Natural killer cell treated with Interleukin-12 subunit alpha and Interleukin-12 subunit beta and Interleukin-15 and Interleukin-18, amount 100 ng/mL, for 72 hours (primary cell): ENCODE measurements at regions not wholly inside any gene's neighbourhood (a gene's known extent, or its start where the extent isn't known, plus 50 kb on each side); places are given as distances from the start of the nearest gene placed in this dataset.

Experiments
- ATAC-seq, 2 donors: fragments of 150-1000 bp; cut with Tn5 transposase in 1 of 2; sonication (Bioruptor Pico), chemical (Tn5 transposase) in 1 of 2; 2 replicates each; pipeline ENCODE4 v1.10.0; 2021
- DNase-seq: peaks from one replicate; pipeline ENCODE4 v3.0.0; 2022; ENCODE audit warnings: low spot score
- H3K27ac Mint-ChIP-seq, 2 donors: 1 replicate in 1 of 2; 2 replicates in 1 of 2; pipeline ENCODE4 v1.8.0; 2022; ENCODE audit warnings: mixed read lengths in 2 of 2, mild to moderate bottlenecking in 1 of 2, moderate library complexity in 1 of 2
- H3K27me3 Mint-ChIP-seq, 2 donors: 1 replicate in 1 of 2; 2 replicates in 1 of 2; pipeline ENCODE4 v1.8.0; 2022; ENCODE audit warnings: mixed read lengths in 2 of 2
- H3K36me3 Mint-ChIP-seq: one replicate; pipeline ENCODE4 v1.8.0; 2022; ENCODE audit warnings: mixed read lengths
- H3K4me1 Mint-ChIP-seq, 2 donors: 1 replicate in 1 of 2; 2 replicates in 1 of 2; pipeline ENCODE4 v1.8.0; 2022; ENCODE audit warnings: low read depth in 2 of 2, mixed read lengths in 2 of 2, mild to moderate bottlenecking in 1 of 2
- H3K4me3 Mint-ChIP-seq: one replicate; pipeline ENCODE4 v1.8.0; 2022; ENCODE audit warnings: mixed read lengths
- H3K9me3 Mint-ChIP-seq: 2 replicates; pipeline ENCODE4 v1.8.0; 2022; ENCODE audit warnings: mixed read lengths

- DNase-seq (peak; percentile 48), ATAC-seq (no peak)
- Mint-ChIP-seq H3K9me3 (no peaks in the 10 kb centered on the region), H3K4me3 (no peak overlapping the region), H3K27me3 (peaks cover 5 to 6% of the 10 kb centered on the region in 2 donors), H3K4me1 (no peaks in the 10 kb centered on the region), H3K36me3 (no peaks in the 10 kb centered on the region), H3K27ac (no peak overlapping the region)
Measured at GRCh38 chr2:239811806-239812560, 213.2 kb downstream of the NDUFA10 start.

GRCh38 chr2:239811111-239811781 is 213.9 kb downstream of the NDUFA10 start:
- ATAC-seq, result no peak
- Mint-ChIP-seq H3K9me3 (no peaks in the 10 kb centered on the region), H3K27me3 (peaks cover 3 to 6% of the 10 kb centered on the region in 2 donors), H3K4me1 (no peaks in the 10 kb centered on the region), H3K27ac (no peak overlapping the region), H3K4me3 (no peak overlapping the region), H3K36me3 (no peaks in the 10 kb centered on the region)
- peak; percentile 41 for DNase-seq

GRCh38 chr2:239809391-239809790 is 215.8 kb downstream of the NDUFA10 start:
- no peaks in the 10 kb centered on the region for H3K36me3 Mint-ChIP-seq
- no peak overlapping the region for H3K4me3 Mint-ChIP-seq
- H3K9me3 Mint-ChIP-seq, result no peaks in the 10 kb centered on the region
- ATAC-seq, result peak in 1 of 2 donors; percentile 20
- H3K4me1 Mint-ChIP-seq, result no peaks in the 10 kb centered on the region
- no peak overlapping the region for H3K27ac Mint-ChIP-seq
- peak; percentile 18 for DNase-seq
- H3K27me3 Mint-ChIP-seq, result no peaks in the 10 kb centered on the region

- Mint-ChIP-seq H3K4me3 (no peak overlapping the region), H3K4me1 (no peaks in the 10 kb centered on the region), H3K9me3 (no peaks in the 10 kb centered on the region), H3K27ac (no peak overlapping the region), H3K27me3 (peaks cover 3 to 7% of the 10 kb centered on the region in 2 donors), H3K36me3 (no peaks in the 10 kb centered on the region)
- no peak for ATAC-seq
- peak; percentile 22 for DNase-seq
Measured at GRCh38 chr2:239807568-239807967, 217.6 kb downstream of the NDUFA10 start.

GRCh38 chr2:239806758-239807434 is 218.2 kb downstream of the NDUFA10 start:
- H3K27ac Mint-ChIP-seq, result no peak overlapping the region
- DNase-seq, result peak; percentile 46
- peaks cover 3 to 7% of the 10 kb centered on the region in 2 donors for H3K27me3 Mint-ChIP-seq
- H3K36me3 Mint-ChIP-seq, result no peaks in the 10 kb centered on the region
- H3K4me3 Mint-ChIP-seq, result no peak overlapping the region
- peak; percentile 26 to 34 for ATAC-seq
- H3K9me3 Mint-ChIP-seq, result no peaks in the 10 kb centered on the region
- no peaks in the 10 kb centered on the region for H3K4me1 Mint-ChIP-seq

GRCh38 chr2:239806276-239806675 is 218.9 kb downstream of the NDUFA10 start:
- Mint-ChIP-seq H3K36me3 (no peaks in the 10 kb centered on the region), H3K4me1 (no peaks in the 10 kb centered on the region), H3K4me3 (no peak overlapping the region), H3K27ac (no peak overlapping the region), H3K27me3 (peaks cover 3 to 7% of the 10 kb centered on the region in 2 donors), H3K9me3 (no peaks in the 10 kb centered on the region)
- no peak for ATAC-seq
- DNase-seq, result no peak

- H3K27ac Mint-ChIP-seq, result no peak overlapping the region
- DNase-seq, result no peak
- no peaks in the 10 kb centered on the region for H3K9me3 Mint-ChIP-seq
Measured at GRCh38 chr2:239805414-239805813, 219.7 kb downstream of the NDUFA10 start.

GRCh38 chr2:239805043-239805329 is 220.2 kb downstream of the NDUFA10 start:
- Mint-ChIP-seq H3K36me3 (no peaks in the 10 kb centered on the region), H3K27ac (no peak overlapping the region), H3K4me3 (no peak overlapping the region), H3K4me1 (no peaks in the 10 kb centered on the region), H3K27me3 (peaks cover 6 to 12% of the 10 kb centered on the region in 2 donors), H3K9me3 (no peaks in the 10 kb centered on the region)
- ATAC-seq (no peak), DNase-seq (no peak)

More at GRCh38 chr2:239805414-239805813, 219.7 kb downstream of the NDUFA10 start:
- H3K4me3 Mint-ChIP-seq, result no peak overlapping the region
- H3K27me3 Mint-ChIP-seq, result peaks cover 3 to 8% of the 10 kb centered on the region in 2 donors
- ATAC-seq, result no peak
- no peaks in the 10 kb centered on the region for H3K4me1 Mint-ChIP-seq
- no peaks in the 10 kb centered on the region for H3K36me3 Mint-ChIP-seq

GRCh38 chr2:239804161-239805042 is 220.7 kb downstream of the NDUFA10 start:
- ATAC-seq (peak; percentile 8 to 40), DNase-seq (no peak)
- H3K27ac Mint-ChIP-seq, result no peak overlapping the region
- H3K36me3 Mint-ChIP-seq, result no peaks in the 10 kb centered on the region
- H3K4me3 Mint-ChIP-seq, result no peak overlapping the region
- H3K9me3 Mint-ChIP-seq, result no peaks in the 10 kb centered on the region
- H3K27me3 Mint-ChIP-seq, result peaks cover 10 to 18% of the 10 kb centered on the region in 2 donors
- no peaks in the 10 kb centered on the region for H3K4me1 Mint-ChIP-seq

GRCh38 chr2:239803766-239804115 is 221.4 kb downstream of the NDUFA10 start:
- no peak overlapping the region for H3K27ac Mint-ChIP-seq
- DNase-seq (no peak), ATAC-seq (no peak)
- H3K4me1 Mint-ChIP-seq, result no peaks in the 10 kb centered on the region
- H3K4me3 Mint-ChIP-seq, result no peak overlapping the region
- peaks cover 10 to 18% of the 10 kb centered on the region in 2 donors for H3K27me3 Mint-ChIP-seq
- no peaks in the 10 kb centered on the region for H3K36me3 Mint-ChIP-seq
- no peaks in the 10 kb centered on the region for H3K9me3 Mint-ChIP-seq

- H3K27ac Mint-ChIP-seq, result no peak overlapping the region
- H3K4me1 Mint-ChIP-seq, result no peaks in the 10 kb centered on the region
- H3K36me3 Mint-ChIP-seq, result no peaks in the 10 kb centered on the region
- ATAC-seq, result no peak
- H3K9me3 Mint-ChIP-seq, result no peaks in the 10 kb centered on the region
- no peak for DNase-seq
- H3K4me3 Mint-ChIP-seq, result no peak overlapping the region
- H3K27me3 Mint-ChIP-seq, result peaks cover 10 to 18% of the 10 kb centered on the region in 2 donors
Measured at GRCh38 chr2:239803102-239803765, 221.9 kb downstream of the NDUFA10 start.

- Mint-ChIP-seq H3K4me1 (no peaks in the 10 kb centered on the region), H3K27ac (no peak overlapping the region), H3K36me3 (no peaks in the 10 kb centered on the region), H3K4me3 (no peak overlapping the region), H3K27me3 (peaks cover 11 to 22% of the 10 kb centered on the region in 2 donors), H3K9me3 (no peaks in the 10 kb centered on the region)
- DNase-seq, result no peak
- no peak for ATAC-seq
Measured at GRCh38 chr2:239802185-239802649, 222.9 kb downstream of the NDUFA10 start.
